Gastrocnemius medialis (tissue), 4 donors: ENCODE measurements at regions not wholly inside any gene's neighbourhood (a gene's known extent, or its start where the extent isn't known, plus 50 kb on each side); places are given as distances from the start of the nearest gene placed in this dataset.

Source experiments
- POLR2A ChIP-seq, 2 donors: fragments of 450-650 bp; IDR thresholded peaks; one replicate each; pipeline ENCODE4 v1.6.1; 2017; ENCODE audit warnings: antibody characterized with exemption in 2 of 2, mild to moderate bottlenecking in 2 of 2, moderate library complexity in 2 of 2
- TF ChIP-seq, protein P1 (sequence below), 5 experiments: fragments of 450-650 bp in 3 of 5; fragments of 200-600 bp in 2 of 5; sonication (generic) in 2 of 5; IDR thresholded peaks in 4 of 5; conservative IDR thresholded peaks in 1 of 5; 1 replicate in 4 of 5; 2 replicates in 1 of 5; pipeline ENCODE4 v1.5.1; 2016 to 2019; ENCODE audit warnings: antibody characterized with exemption in 5 of 5, mild to moderate bottlenecking in 3 of 5, moderate library complexity in 3 of 5

DNA sequence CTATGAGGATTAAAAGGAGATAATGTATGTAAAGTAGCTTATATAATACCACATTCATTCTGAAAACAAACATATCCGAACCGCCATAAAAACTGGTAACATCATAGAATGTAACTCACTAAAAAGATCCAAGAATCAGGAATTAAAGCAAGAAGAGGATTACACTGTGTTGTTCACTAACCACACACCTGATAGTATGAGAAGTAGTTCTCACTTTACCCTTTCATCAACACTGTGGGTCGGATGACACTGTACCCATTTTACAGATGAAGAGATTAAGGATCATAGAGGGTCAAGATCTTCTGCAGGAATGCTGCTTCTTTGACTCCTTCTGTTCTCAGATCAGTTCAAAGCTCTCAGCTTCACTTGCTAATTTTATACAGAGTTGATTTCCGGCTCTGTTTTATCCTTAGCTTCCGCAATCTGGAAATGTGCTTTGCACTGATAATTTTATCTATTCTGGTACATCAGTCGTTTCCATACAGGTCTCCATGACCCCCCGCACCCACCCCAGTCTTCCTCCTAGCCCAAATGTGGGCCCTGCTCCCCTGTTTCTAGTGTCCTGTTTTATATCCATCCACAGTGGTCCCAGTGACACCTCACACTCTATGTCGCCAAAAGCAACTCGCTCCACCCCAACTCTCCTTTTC lies 288.6 kb upstream of the CCL2 start:
- TF ChIP-seq, protein P1, sequence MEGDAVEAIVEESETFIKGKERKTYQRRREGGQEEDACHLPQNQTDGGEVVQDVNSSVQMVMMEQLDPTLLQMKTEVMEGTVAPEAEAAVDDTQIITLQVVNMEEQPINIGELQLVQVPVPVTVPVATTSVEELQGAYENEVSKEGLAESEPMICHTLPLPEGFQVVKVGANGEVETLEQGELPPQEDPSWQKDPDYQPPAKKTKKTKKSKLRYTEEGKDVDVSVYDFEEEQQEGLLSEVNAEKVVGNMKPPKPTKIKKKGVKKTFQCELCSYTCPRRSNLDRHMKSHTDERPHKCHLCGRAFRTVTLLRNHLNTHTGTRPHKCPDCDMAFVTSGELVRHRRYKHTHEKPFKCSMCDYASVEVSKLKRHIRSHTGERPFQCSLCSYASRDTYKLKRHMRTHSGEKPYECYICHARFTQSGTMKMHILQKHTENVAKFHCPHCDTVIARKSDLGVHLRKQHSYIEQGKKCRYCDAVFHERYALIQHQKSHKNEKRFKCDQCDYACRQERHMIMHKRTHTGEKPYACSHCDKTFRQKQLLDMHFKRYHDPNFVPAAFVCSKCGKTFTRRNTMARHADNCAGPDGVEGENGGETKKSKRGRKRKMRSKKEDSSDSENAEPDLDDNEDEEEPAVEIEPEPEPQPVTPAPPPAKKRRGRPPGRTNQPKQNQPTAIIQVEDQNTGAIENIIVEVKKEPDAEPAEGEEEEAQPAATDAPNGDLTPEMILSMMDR (IDR thresholded peaks at IDR 0.05 in 4 of 5, conservative IDR thresholded peaks at IDR 0.05 in 1 of 5): no peak
- TF ChIP-seq POLR2A (IDR thresholded peaks at IDR 0.05): no peak
